Esophagus squamous epithelium (tissue), 4 donors: ENCODE measurements at regions not wholly inside any gene's neighbourhood (a gene's known extent, or its start where the extent isn't known, plus 50 kb on each side); places are given as distances from the start of the nearest gene placed in this dataset.

Source experiments
- CTCF ChIP-seq, 6 experiments: fragments of 450-650 bp in 4 of 6; fragments of 200-600 bp in 2 of 6; sonication (generic) in 2 of 6; IDR thresholded peaks; one replicate each; pipeline ENCODE4 v1.5.1; 2016 to 2019; ENCODE audit warnings: antibody characterized with exemption in 6 of 6, mild to moderate bottlenecking in 4 of 6, moderate library complexity in 4 of 6
- POLR2A ChIP-seq, 4 donors: fragments of 450-650 bp; IDR thresholded peaks; one replicate each; pipeline ENCODE4 v1.6.1; 2017; ENCODE audit warnings: antibody characterized with exemption in 4 of 4, mild to moderate bottlenecking in 4 of 4, moderate library complexity in 3 of 4

- TF ChIP-seq CTCF (IDR thresholded peaks at IDR 0.05) (no peak), POLR2A (IDR thresholded peaks at IDR 0.05) (no peak)
Measured at GRCh38 chr20:52536040-52536439, 344.5 kb upstream of the ZFP64 start.
